HCT116 (cell line): ENCODE measurements at regions not wholly inside any gene's neighbourhood (a gene's known extent, or its start where the extent isn't known, plus 50 kb on each side); places are given as distances from the start of the nearest gene placed in this dataset.

Experiments
- ATAC-seq: fragments of 200-7000 bp; cut with Tn5 transposase; 2 replicates; pipeline ENCODE4 v1.9.1; 2020; ENCODE audit warnings: mild to moderate bottlenecking, moderate library complexity
- BruUV-seq: library from RNA; stranded (reverse); fragments of 400-500 nt; replicated peaks from 2 replicates; lab custom pipeline; 2021; lab: Mats Ljungman, UMichigan
- CTCF ChIA-PET: fragments of 300-600 bp; sonication (Branson Sonifier 250); formaldehyde crosslinking; loops from one replicate; lab custom pipeline; 2021; ENCODE audit warnings: antibody characterized with exemption; lab: Charles Lee
- POLR2A ChIA-PET: fragments of 300-600, 350-600 bp; sonication (Branson Sonifier 250); formaldehyde crosslinking; loops from one replicate; lab custom pipeline; 2021; ENCODE audit warnings: antibody characterized with exemption; lab: Charles Lee
- RAD21 ChIA-PET, 2 experiments: fragments of 300-600 bp; sonication (Branson Sonifier 250); formaldehyde crosslinking; loops; one replicate each; lab custom pipeline; 2023; ENCODE audit warnings: low total read pairs in 2 of 2; ENCODE audit not compliant: uncharacterized antibody in 2 of 2, unreplicated experiment in 2 of 2, low non-redundant PET in 1 of 2; lab: Charles Lee
- DNase-seq: peaks from one replicate; pipeline ENCODE4 v3.0.0-alpha.2; 2010; ENCODE audit warnings: low read depth, low spot score
- H2AFZ ChIP-seq: fragments of 200-600 bp; shearing (Covaris generic), sonication (generic); 2 replicates; pipeline ENCODE4 v1.6.1; 2017; ENCODE audit warnings: low read depth, mixed run types, mixed read lengths, antibody characterized with exemption, low read length; ENCODE audit not compliant: poor library complexity, severe bottlenecking
- H3K27ac ChIP-seq: 2 replicates; pipeline ENCODE4 v1.5.1; 2012; ENCODE audit warnings: low read depth, low read length
- H3K27me3 ChIP-seq: fragments of 200-600 bp; sonication (generic); 2 replicates; pipeline ENCODE4 v1.6.1; 2016; ENCODE audit warnings: mixed run types, low read length, mixed read lengths; ENCODE audit not compliant: insufficient read depth
- H3K36me3 ChIP-seq, 2 experiments: fragments of 200-500 bp in 1 of 2; fragments of 200-600 bp in 1 of 2; sonication (Bioruptor generic) in 1 of 2; sonication (generic) in 1 of 2; 2 replicates each; pipeline versions ENCODE4 v1.5.1 to v1.6.1; 2014 to 2016; ENCODE audit warnings: low read length in 2 of 2, inconsistent platforms in 1 of 2, mixed read lengths in 1 of 2, mixed run types in 1 of 2; ENCODE audit not compliant: insufficient read depth in 2 of 2, control insufficient read depth in 1 of 2
- H3K4me1 ChIP-seq, 2 experiments: fragments of 200-600 bp in 1 of 2; sonication (generic) in 1 of 2; 2 replicates each; pipeline versions ENCODE4 v1.5.1 to v1.6.1; 2012 to 2017; ENCODE audit warnings: low read length in 2 of 2, inconsistent platforms in 1 of 2, mild to moderate bottlenecking in 1 of 2, mixed read lengths in 1 of 2, mixed run types in 1 of 2, moderate library complexity in 1 of 2; ENCODE audit not compliant: insufficient read depth in 2 of 2, control insufficient read depth in 1 of 2
- H3K4me2 ChIP-seq: fragments of 200-600 bp; sonication (generic); 2 replicates; pipeline ENCODE4 v1.6.1; 2017; ENCODE audit warnings: mixed run types, low read length, mixed read lengths
- H3K4me3 ChIP-seq, 2 experiments: fragments of 200-600 bp in 1 of 2; sonication (generic) in 1 of 2; replicated peaks in 1 of 2; 2 replicates each; pipeline ENCODE4 v1.5.1; 2011 to 2016; ENCODE audit warnings: low read length in 2 of 2, control low read depth in 1 of 2, low read depth in 1 of 2, mild to moderate bottlenecking in 1 of 2, mixed read lengths in 1 of 2, mixed run types in 1 of 2
- H3K79me2 ChIP-seq: fragments of 200-600 bp; sonication (generic); 2 replicates; pipeline ENCODE4 v1.6.1; 2017; ENCODE audit warnings: mild to moderate bottlenecking, mixed run types, low read length, moderate library complexity, mixed read lengths; ENCODE audit not compliant: insufficient read depth
- H3K9ac ChIP-seq: fragments of 200-600 bp; sonication (generic); 2 replicates; pipeline ENCODE4 v1.6.1; 2016; ENCODE audit warnings: low read length, mixed read lengths
- H3K9me2 ChIP-seq: fragments of 200-600 bp; sonication (generic), shearing (Covaris generic); 2 replicates; pipeline ENCODE4 v1.6.1; 2017; ENCODE audit warnings: mixed run types, mild to moderate bottlenecking, moderate library complexity; ENCODE audit not compliant: insufficient read depth
- H3K9me3 ChIP-seq, 2 experiments: fragments of 200-500 bp in 1 of 2; fragments of 200-600 bp in 1 of 2; sonication (Bioruptor generic) in 1 of 2; sonication (generic) in 1 of 2; 2 replicates each; pipeline ENCODE4 v1.6.1; 2014 to 2017; ENCODE audit warnings: low read length in 2 of 2, mixed read lengths in 2 of 2, inconsistent platforms in 1 of 2, low read depth in 1 of 2, mild to moderate bottlenecking in 1 of 2, mixed run types in 1 of 2, moderate library complexity in 1 of 2; ENCODE audit not compliant: control insufficient read depth in 1 of 2, insufficient read depth in 1 of 2
- H4K20me1 ChIP-seq: fragments of 200-600 bp; sonication (generic), shearing (Covaris generic); 2 replicates; pipeline ENCODE4 v1.6.1; 2017; ENCODE audit warnings: mixed run types, mild to moderate bottlenecking, moderate library complexity; ENCODE audit not compliant: insufficient read depth
- CBX3 ChIP-seq: IDR thresholded peaks from 2 replicates; pipeline ENCODE4 v1.6.1; 2012; ENCODE audit warnings: low read depth
- EZH2 ChIP-seq: fragments of 200-600 bp; sonication (generic); IDR thresholded peaks from 2 replicates; pipeline ENCODE4 v1.6.1; 2017; ENCODE audit warnings: antibody characterized with exemption, mixed run types
- JUND ChIP-seq: IDR thresholded peaks from 2 replicates; pipeline ENCODE4 v1.6.1; 2012
- SIN3A ChIP-seq: IDR thresholded peaks from 2 replicates; pipeline ENCODE4 v1.6.1; 2012; ENCODE audit warnings: low read depth
- SP1 ChIP-seq: IDR thresholded peaks from 2 replicates; pipeline ENCODE4 v1.6.1; 2012; ENCODE audit warnings: low read depth
- ZFX ChIP-seq: fragments of 450-650 bp; IDR thresholded peaks from 2 replicates; pipeline ENCODE4 v1.6.1; 2017
- intact Hi-C: fragments of 100-400 bp; cut with micrococcal nuclease; formaldehyde crosslinking; loops from 2 replicates; pipeline ENCODE4 v1.10.0; 2022
- TF ChIP-seq, protein P1 (sequence below): IDR thresholded peaks from 2 replicates; pipeline ENCODE4 v1.6.1; 2011; ENCODE audit warnings: mild to moderate bottlenecking, low read length, moderate library complexity; ENCODE audit not compliant: insufficient replicate concordance; ENCODE audit errors: extremely low read depth
- TF ChIP-seq, protein P2 (sequence below): IDR thresholded peaks from 2 replicates; pipeline ENCODE4 v1.6.1; 2012

DNA sequence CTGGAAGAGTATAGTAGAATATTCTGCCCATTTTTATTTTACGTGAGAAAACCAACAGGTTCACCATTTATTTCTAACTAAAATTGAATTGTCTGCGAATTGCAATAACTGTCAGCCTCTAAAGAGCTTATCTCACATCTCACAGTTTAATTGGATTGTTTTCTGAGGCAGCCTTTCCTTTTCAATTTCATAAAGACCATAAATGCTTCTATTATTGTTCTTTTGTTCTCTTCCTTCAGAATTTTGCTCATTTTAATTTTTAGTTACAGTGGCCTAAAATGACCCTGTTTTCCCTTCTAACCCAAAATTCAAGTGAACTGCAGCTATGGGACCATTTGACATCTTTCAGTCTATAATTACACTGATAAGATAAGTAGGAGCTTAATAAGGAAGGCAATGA, 147.6 kb downstream of the KLHL28 start:
- Histone ChIP-seq H3K36me3 (no peaks in the 10 kb centered on the region), H3K9me3 (no peaks in the 10 kb centered on the region), H3K9ac (no peak overlapping the region), H4K20me1 (no peaks in the 10 kb centered on the region), H3K27me3 (no peaks in the 10 kb centered on the region), H3K27ac (no peak overlapping the region), H3K79me2 (no peaks in the 10 kb centered on the region), H3K4me1 (no peaks in the 10 kb centered on the region), H3K4me3 (no peak overlapping the region), H3K4me2 (no peak overlapping the region), H2AFZ (no peak overlapping the region), H3K9me2 (no peaks in the 10 kb centered on the region)
- ATAC-seq: no peak
- RAD21 ChIA-PET: no interaction called here
- TF ChIP-seq SP1 (no peak), EZH2 (no peak), ZFX (no peak), SIN3A (no peak)
- TF ChIP-seq, protein P1, sequence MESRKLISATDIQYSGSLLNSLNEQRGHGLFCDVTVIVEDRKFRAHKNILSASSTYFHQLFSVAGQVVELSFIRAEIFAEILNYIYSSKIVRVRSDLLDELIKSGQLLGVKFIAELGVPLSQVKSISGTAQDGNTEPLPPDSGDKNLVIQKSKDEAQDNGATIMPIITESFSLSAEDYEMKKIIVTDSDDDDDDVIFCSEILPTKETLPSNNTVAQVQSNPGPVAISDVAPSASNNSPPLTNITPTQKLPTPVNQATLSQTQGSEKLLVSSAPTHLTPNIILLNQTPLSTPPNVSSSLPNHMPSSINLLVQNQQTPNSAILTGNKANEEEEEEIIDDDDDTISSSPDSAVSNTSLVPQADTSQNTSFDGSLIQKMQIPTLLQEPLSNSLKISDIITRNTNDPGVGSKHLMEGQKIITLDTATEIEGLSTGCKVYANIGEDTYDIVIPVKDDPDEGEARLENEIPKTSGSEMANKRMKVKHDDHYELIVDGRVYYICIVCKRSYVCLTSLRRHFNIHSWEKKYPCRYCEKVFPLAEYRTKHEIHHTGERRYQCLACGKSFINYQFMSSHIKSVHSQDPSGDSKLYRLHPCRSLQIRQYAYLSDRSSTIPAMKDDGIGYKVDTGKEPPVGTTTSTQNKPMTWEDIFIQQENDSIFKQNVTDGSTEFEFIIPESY: no peak
- CTCF ChIA-PET: no interaction called here
- no peak for DNase-seq
- BruUV-seq: no TSS peak
- intact Hi-C loops: no loop called here
- POLR2A ChIA-PET: no interaction called here

DNA sequence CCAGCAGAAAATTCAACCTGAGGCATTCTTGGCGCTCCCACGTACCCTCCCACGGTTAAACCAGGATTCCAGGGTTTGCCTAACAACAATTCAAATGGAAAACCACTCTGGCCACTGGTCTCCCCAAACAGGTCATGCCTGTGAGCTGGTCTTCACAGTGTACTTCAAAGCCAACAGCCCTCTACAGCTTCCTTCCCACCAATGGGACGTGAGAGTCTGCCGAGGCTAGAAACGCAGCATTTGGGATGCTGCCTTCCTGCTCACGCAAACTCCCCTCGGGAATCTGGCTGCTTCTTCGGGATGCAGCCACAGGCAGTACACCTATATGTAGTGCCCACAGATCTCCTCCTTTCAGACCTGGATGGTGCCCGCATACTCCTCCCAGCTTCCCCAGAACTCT, 149.1 kb downstream of the KLHL28 start:
- TF ChIP-seq SIN3A (no peak), JUND (no peak), CBX3 (no peak), ZFX (no peak)
- TF ChIP-seq, protein P2, sequence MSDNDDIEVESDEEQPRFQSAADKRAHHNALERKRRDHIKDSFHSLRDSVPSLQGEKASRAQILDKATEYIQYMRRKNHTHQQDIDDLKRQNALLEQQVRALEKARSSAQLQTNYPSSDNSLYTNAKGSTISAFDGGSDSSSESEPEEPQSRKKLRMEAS: no peak
- TF ChIP-seq, protein P1: no peak
- CTCF ChIA-PET: no interaction called here
- Histone ChIP-seq H3K9ac (no peak overlapping the region), H3K4me3 (no peak overlapping the region), H3K36me3 (no peaks in the 10 kb centered on the region), H3K27ac (no peak overlapping the region), H4K20me1 (no peaks in the 10 kb centered on the region), H3K4me1 (no peaks in the 10 kb centered on the region), H3K9me2 (no peaks in the 10 kb centered on the region), H3K4me2 (no peak overlapping the region), H3K27me3 (no peaks in the 10 kb centered on the region), H2AFZ (no peak overlapping the region), H3K79me2 (no peaks in the 10 kb centered on the region), H3K9me3 (no peaks in the 10 kb centered on the region)
- DNase-seq (no peak), ATAC-seq (no peak)
- RAD21 ChIA-PET: no interaction called here
- BruUV-seq: no TSS peak
- POLR2A ChIA-PET: no interaction called here
- intact Hi-C loops: no loop called here
